ENCODE measurements at regions not wholly inside any gene's neighbourhood (a gene's known extent, or its start where the extent isn't known, plus 50 kb on each side); places are given as distances from the start of the nearest gene placed in this dataset.
"Not testable (repeated sequence)": the region's sequence is repeated elsewhere in the genome, so short reads cannot be mapped to it uniquely, and the experiment has no call there.

DNA sequence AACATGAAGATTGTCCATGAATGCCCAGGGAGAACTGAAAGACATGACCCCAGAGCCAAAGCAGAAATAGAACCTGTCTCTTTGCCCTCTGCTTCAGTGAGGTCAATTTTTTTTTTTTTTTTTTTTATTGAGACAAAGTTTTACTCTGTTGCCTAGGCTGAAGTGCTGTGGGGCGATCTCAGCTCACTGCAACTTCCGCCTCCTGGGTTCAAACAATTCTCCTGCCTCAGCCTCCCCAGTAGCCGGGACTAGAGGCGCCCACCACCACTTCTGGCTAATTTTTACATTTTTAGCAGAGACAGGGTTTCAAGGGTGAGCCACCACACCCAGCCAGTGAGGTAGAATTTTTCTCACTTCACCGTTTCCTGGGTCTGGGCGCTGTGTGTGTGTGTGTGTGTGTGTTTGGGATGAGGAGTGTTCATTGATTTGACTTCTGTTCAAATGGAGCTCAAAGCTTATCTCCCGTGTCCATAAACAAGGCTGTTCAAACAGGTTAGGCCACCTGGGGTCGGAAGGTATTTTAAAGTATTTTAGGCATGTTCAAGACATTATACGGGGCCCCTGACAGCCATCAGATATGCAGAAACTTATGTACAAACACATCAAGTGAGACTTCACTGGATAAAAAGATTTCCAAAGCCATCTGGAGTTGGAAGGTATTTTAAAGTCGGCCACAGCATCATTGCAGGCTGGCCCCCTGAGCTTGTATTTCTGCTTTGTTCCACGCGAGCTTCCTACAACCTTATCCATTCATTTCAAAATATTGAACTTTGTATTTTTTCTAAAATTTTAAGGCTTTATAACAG, 93.8 kb downstream of the MAP3K8 start (continued):
- TF ChIP-seq, protein P1, sequence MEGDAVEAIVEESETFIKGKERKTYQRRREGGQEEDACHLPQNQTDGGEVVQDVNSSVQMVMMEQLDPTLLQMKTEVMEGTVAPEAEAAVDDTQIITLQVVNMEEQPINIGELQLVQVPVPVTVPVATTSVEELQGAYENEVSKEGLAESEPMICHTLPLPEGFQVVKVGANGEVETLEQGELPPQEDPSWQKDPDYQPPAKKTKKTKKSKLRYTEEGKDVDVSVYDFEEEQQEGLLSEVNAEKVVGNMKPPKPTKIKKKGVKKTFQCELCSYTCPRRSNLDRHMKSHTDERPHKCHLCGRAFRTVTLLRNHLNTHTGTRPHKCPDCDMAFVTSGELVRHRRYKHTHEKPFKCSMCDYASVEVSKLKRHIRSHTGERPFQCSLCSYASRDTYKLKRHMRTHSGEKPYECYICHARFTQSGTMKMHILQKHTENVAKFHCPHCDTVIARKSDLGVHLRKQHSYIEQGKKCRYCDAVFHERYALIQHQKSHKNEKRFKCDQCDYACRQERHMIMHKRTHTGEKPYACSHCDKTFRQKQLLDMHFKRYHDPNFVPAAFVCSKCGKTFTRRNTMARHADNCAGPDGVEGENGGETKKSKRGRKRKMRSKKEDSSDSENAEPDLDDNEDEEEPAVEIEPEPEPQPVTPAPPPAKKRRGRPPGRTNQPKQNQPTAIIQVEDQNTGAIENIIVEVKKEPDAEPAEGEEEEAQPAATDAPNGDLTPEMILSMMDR (conservative IDR thresholded peaks at IDR 0.05; ENCODE audit: low read depth in 2 of 2), result no peak
- TF ChIP-seq ZNF331 (CRISPR knock-in tag; IDR thresholded peaks at IDR 0.05; ENCODE audit: low read depth) (no peak), EZH2phosphoT487 (IDR thresholded peaks at IDR 0.05; ENCODE audit: unreplicated experiment) (no peak), ZNF114 (CRISPR knock-in tag; IDR thresholded peaks at IDR 0.05) (no peak), JUNB (IDR thresholded peaks at IDR 0.05; ENCODE audit: unreplicated experiment) (no peak)
- TF ChIP-seq, protein P2, sequence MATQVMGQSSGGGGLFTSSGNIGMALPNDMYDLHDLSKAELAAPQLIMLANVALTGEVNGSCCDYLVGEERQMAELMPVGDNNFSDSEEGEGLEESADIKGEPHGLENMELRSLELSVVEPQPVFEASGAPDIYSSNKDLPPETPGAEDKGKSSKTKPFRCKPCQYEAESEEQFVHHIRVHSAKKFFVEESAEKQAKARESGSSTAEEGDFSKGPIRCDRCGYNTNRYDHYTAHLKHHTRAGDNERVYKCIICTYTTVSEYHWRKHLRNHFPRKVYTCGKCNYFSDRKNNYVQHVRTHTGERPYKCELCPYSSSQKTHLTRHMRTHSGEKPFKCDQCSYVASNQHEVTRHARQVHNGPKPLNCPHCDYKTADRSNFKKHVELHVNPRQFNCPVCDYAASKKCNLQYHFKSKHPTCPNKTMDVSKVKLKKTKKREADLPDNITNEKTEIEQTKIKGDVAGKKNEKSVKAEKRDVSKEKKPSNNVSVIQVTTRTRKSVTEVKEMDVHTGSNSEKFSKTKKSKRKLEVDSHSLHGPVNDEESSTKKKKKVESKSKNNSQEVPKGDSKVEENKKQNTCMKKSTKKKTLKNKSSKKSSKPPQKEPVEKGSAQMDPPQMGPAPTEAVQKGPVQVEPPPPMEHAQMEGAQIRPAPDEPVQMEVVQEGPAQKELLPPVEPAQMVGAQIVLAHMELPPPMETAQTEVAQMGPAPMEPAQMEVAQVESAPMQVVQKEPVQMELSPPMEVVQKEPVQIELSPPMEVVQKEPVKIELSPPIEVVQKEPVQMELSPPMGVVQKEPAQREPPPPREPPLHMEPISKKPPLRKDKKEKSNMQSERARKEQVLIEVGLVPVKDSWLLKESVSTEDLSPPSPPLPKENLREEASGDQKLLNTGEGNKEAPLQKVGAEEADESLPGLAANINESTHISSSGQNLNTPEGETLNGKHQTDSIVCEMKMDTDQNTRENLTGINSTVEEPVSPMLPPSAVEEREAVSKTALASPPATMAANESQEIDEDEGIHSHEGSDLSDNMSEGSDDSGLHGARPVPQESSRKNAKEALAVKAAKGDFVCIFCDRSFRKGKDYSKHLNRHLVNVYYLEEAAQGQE (IDR thresholded peaks at IDR 0.05; ENCODE audit: unreplicated experiment), result no peak

DNA sequence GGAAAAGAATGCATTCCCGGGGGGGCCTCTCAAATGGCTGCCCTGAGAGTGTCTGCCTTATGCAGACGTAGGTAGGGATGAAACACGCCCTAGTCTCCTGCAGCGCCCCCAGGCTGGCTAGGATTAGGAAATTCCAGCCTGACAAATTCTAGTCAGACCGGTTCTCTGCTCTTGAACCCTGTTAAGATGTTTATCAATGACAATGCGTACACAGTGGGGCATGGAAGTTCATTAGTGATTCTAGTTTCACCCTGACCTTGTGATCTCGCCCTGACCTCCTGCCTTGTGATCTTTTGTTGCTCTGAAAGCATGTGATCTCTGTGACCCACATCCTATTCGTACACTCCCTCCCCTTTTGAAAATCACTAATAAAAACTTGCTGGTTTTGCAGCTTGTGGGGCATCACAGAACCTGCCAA, 88.7 kb downstream of the MAP3K8 start:
- H3K4me2 ChIP-seq; H3K79me2 ChIP-seq (replicated peaks; ENCODE audit: insufficient read depth); H3F3A ChIP-seq (replicated peaks; ENCODE audit: low read depth); H3K4me3 ChIP-seq; H3K27ac ChIP-seq (ENCODE audit: low read depth); H3K4me3 Mint-ChIP-seq; H3K9me2 ChIP-seq (ENCODE audit: insufficient read depth); H3K27me3 ChIP-seq (ENCODE audit: insufficient read depth); H4K20me1 ChIP-seq (replicated peaks; ENCODE audit: insufficient read depth); H3K27me3 Mint-ChIP-seq (ENCODE audit: insufficient read depth, low read depth, poor library complexity); H3K4me1 ChIP-seq (ENCODE audit: insufficient read depth); H3K36me3 ChIP-seq (ENCODE audit: insufficient read depth); H2AFZ ChIP-seq: not testable (repeated sequence)
- Mint-ChIP-seq H3K27ac (peak overlapping the region; percentile 96), H3K9me3 (peaks cover 26% of the 10 kb centered on the region), H3K4me1 (peaks cover 21% of the 10 kb centered on the region), H3K36me3 (ENCODE audit: low read depth) (peaks cover 26% of the 10 kb centered on the region)
- ATAC-seq, result peak; percentile 73
- DNase-seq (ENCODE audit: low spot score), result peak; percentile 93
- TF ChIP-seq POLR2AphosphoS5 (IDR thresholded peaks at IDR 0.05; ENCODE audit: low read depth) (0 out of 2 replicates have a peak, but pooled peaks have one; percentile 22), ZNF331 (CRISPR knock-in tag; IDR thresholded peaks at IDR 0.05; ENCODE audit: low read depth) (0 out of 2 replicates have a peak, but pooled peaks have one; percentile 0), NANOG (IDR thresholded peaks at IDR 0.05; ENCODE audit: borderline replicate concordance) (peak; percentile 52; the same call in 1 of the 2 replicates), CREB1 (CRISPR knock-in tag; IDR thresholded peaks at IDR 0.05; ENCODE audit: low read depth) (peak; percentile 76)
- TF ChIP-seq, protein P1 (conservative IDR thresholded peaks at IDR 0.05; ENCODE audit: low read depth in 2 of 2), result peak; percentile 17 to 47; a peak in 3 of 4 replicates
